Thoracic aorta (tissue), 2 donors: ENCODE measurements at regions not wholly inside any gene's neighbourhood (a gene's known extent, or its start where the extent isn't known, plus 50 kb on each side); places are given as distances from the start of the nearest gene placed in this dataset.
A peak's percentile ranks its signal among the peaks of the same experiment; 100 is the strongest.

ENCODE experiments used
- ATAC-seq: fragments of 150-250 bp; one replicate; pipeline ENCODE4 v1.8.0; 2017; ENCODE audit warnings: low read depth; ENCODE audit not compliant: insufficient number of reproducible peaks, low FRiP score
- DNase-seq: peaks from one replicate; pipeline ENCODE4 v3.0.0-alpha.2; 2020; ENCODE audit warnings: low spot score
- H3K27ac ChIP-seq, 2 donors: fragments of 200-600 bp; sonication (generic); 1 replicate in 1 of 2; 2 replicates in 1 of 2; pipeline ENCODE4 v1.5.1; 2016; ENCODE audit warnings: mild to moderate bottlenecking in 2 of 2, moderate library complexity in 2 of 2
- H3K27me3 ChIP-seq: fragments of 200-600 bp; sonication (generic); replicated peaks from 2 replicates; pipeline ENCODE4 v1.6.0; 2016; ENCODE audit warnings: mild to moderate bottlenecking; ENCODE audit not compliant: insufficient read depth
- H3K36me3 ChIP-seq: fragments of 200-600 bp; sonication (generic); one replicate; pipeline ENCODE4 v1.5.1; 2016
- H3K4me1 ChIP-seq, 2 donors: fragments of 200-600 bp; sonication (generic); 1 replicate in 1 of 2; 2 replicates in 1 of 2; pipeline versions ENCODE4 v1.5.1 to v1.6.0; 2016; ENCODE audit warnings: low read depth in 2 of 2, mild to moderate bottlenecking in 1 of 2; ENCODE audit not compliant: control insufficient read depth in 1 of 2
- H3K4me3 ChIP-seq: fragments of 200-600 bp; sonication (generic); 2 replicates; pipeline ENCODE4 v1.5.1; 2016; ENCODE audit warnings: mild to moderate bottlenecking
- H3K9me3 ChIP-seq: fragments of 200-600 bp; sonication (generic); 2 replicates; pipeline ENCODE4 v1.5.1; 2016
- CTCF ChIP-seq: fragments of 200-600 bp; sonication (generic); IDR thresholded peaks from one replicate; pipeline ENCODE4 v1.5.1; 2019; ENCODE audit warnings: antibody characterized with exemption

- ATAC-seq, result no peak
- no peak for DNase-seq
- no peaks in the 10 kb centered on the region for H3K36me3 ChIP-seq
- no peaks in the 10 kb centered on the region for H3K4me1 ChIP-seq
- no peak overlapping the region for H3K27ac ChIP-seq
- H3K27me3 ChIP-seq, result no peaks in the 10 kb centered on the region
- TF ChIP-seq CTCF, result no peak
- no peak overlapping the region for H3K4me3 ChIP-seq
- H3K9me3 ChIP-seq, result no peaks in the 10 kb centered on the region
These were observed 137.7 kb upstream of the PFKP start for GRCh38 chr10:2929480-2930258.

GRCh38 chr10:2927958-2928840, 139.1 kb upstream of the PFKP start:
- Histone ChIP-seq H3K4me1 (no peaks in the 10 kb centered on the region), H3K27me3 (no peaks in the 10 kb centered on the region), H3K9me3 (no peaks in the 10 kb centered on the region), H3K27ac (no peak overlapping the region), H3K36me3 (no peaks in the 10 kb centered on the region), H3K4me3 (no peak overlapping the region)
- ATAC-seq (no peak), DNase-seq (no peak)
- peak; percentile 55 for TF ChIP-seq CTCF

GRCh38 chr10:2926918-2927660, 140.3 kb upstream of the PFKP start:
- H3K36me3 ChIP-seq, result no peaks in the 10 kb centered on the region
- ATAC-seq (no peak), DNase-seq (no peak)
- no peaks in the 10 kb centered on the region for H3K27me3 ChIP-seq
- no peak overlapping the region for H3K4me3 ChIP-seq
- H3K27ac ChIP-seq, result no peak overlapping the region
- H3K9me3 ChIP-seq, result no peaks in the 10 kb centered on the region
- no peak for TF ChIP-seq CTCF
- no peaks in the 10 kb centered on the region for H3K4me1 ChIP-seq

- no peak overlapping the region for H3K27ac ChIP-seq
- no peaks in the 10 kb centered on the region for H3K36me3 ChIP-seq
- ATAC-seq (peak; percentile 8), DNase-seq (no peak)
- H3K4me1 ChIP-seq, result no peaks in the 10 kb centered on the region
- no peaks in the 10 kb centered on the region for H3K9me3 ChIP-seq
- H3K27me3 ChIP-seq, result no peaks in the 10 kb centered on the region
- TF ChIP-seq CTCF, result no peak
- no peak overlapping the region for H3K4me3 ChIP-seq
These were observed 141.7 kb upstream of the PFKP start for GRCh38 chr10:2925631-2926030.

- H3K27me3 ChIP-seq, result no peaks in the 10 kb centered on the region
- TF ChIP-seq CTCF, result no peak
- no peak for DNase-seq
- no peaks in the 10 kb centered on the region for H3K36me3 ChIP-seq
- H3K27ac ChIP-seq, result no peak overlapping the region
- H3K4me3 ChIP-seq, result no peak overlapping the region
- H3K9me3 ChIP-seq, result no peaks in the 10 kb centered on the region
- ATAC-seq, result no peak
- H3K4me1 ChIP-seq, result no peaks in the 10 kb centered on the region
These were observed 142.9 kb upstream of the PFKP start for GRCh38 chr10:2924431-2924830.
